ENCODE measurements at regions not wholly inside any gene's neighbourhood (a gene's known extent, or its start where the extent isn't known, plus 50 kb on each side); places are given as distances from the start of the nearest gene placed in this dataset.

- TF ChIP-seq, protein P1, sequence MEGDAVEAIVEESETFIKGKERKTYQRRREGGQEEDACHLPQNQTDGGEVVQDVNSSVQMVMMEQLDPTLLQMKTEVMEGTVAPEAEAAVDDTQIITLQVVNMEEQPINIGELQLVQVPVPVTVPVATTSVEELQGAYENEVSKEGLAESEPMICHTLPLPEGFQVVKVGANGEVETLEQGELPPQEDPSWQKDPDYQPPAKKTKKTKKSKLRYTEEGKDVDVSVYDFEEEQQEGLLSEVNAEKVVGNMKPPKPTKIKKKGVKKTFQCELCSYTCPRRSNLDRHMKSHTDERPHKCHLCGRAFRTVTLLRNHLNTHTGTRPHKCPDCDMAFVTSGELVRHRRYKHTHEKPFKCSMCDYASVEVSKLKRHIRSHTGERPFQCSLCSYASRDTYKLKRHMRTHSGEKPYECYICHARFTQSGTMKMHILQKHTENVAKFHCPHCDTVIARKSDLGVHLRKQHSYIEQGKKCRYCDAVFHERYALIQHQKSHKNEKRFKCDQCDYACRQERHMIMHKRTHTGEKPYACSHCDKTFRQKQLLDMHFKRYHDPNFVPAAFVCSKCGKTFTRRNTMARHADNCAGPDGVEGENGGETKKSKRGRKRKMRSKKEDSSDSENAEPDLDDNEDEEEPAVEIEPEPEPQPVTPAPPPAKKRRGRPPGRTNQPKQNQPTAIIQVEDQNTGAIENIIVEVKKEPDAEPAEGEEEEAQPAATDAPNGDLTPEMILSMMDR (IDR thresholded peaks at IDR 0.05), result no peak
- TF ChIP-seq POLR2A (IDR thresholded peaks at IDR 0.05), result no peak
Measured at GRCh38 chr2:146632707-146633106, 1212.1 kb upstream of the ACVR2A start.

Data from testis (tissue), 2 donors.